ENCODE measurements at regions not wholly inside any gene's neighbourhood (a gene's known extent, or its start where the extent isn't known, plus 50 kb on each side); places are given as distances from the start of the nearest gene placed in this dataset.
"Not testable (repeated sequence)": the region's sequence is repeated elsewhere in the genome, so short reads cannot be mapped to it uniquely, and the experiment has no call there.

DNA sequence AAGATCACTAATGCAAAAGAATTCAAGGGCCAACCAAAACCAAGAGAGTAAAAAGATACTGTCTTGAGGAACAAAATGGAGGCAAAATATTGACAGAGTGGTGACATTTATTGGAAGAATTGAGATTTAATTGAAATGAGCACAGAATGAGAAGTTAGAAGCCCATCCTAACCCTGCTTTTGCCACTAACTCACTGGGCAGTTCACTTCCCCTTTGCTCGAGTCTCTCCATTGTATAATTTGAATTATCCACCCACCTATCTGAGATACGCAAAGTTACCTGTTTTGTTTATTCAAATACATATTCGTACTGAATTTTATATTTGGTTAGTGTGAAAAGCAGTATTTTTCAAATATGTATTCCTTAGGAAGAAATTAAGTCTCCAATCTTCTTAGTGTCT is 204.5 kb upstream of the PRDM1 start:
- DNase-seq (ENCODE audit: low spot score), result no peak

DNA sequence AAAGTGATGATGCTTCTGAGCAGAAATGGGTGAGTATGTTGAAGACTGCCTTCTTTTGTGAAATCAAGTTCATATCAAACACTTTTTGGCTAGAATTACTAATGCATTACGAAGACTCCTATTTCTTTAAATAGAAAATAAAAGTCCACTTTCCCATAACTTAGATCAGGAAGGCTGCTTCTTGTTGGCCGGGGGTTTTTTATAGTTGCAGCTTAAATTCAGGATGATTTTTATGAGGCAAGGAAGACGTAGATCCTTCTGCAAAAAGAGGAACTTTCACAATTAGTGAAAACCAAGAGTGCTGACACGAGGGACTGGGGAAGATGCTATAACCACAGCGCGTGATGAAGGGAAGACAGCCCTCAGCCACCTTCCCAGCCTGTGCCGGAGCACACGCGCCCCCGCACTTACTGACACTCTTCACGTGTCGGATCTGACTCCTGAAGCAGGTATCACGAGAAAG is 206.1 kb upstream of the PRDM1 start:
- DNase-seq (ENCODE audit: low spot score), result no peak

DNA sequence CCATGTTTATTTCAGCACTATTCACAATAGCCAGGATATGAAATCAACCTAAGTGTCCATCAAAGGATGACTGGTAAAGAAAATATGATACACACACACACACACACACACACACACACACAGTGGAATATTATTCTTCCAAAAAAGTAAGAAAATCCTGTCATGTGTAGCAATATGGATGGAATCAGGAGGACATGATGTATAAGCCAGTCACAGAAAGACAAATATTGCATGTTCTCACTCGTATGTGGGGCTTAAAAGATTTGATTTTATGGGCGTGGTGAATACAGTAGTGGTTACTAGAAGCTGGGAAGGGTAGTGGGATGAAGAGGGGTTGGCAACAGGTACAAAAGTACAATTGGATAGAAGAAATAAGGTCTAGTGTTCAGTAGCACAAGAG is 207.0 kb upstream of the PRDM1 start:
- no peak for DNase-seq (ENCODE audit: low spot score)

DNA sequence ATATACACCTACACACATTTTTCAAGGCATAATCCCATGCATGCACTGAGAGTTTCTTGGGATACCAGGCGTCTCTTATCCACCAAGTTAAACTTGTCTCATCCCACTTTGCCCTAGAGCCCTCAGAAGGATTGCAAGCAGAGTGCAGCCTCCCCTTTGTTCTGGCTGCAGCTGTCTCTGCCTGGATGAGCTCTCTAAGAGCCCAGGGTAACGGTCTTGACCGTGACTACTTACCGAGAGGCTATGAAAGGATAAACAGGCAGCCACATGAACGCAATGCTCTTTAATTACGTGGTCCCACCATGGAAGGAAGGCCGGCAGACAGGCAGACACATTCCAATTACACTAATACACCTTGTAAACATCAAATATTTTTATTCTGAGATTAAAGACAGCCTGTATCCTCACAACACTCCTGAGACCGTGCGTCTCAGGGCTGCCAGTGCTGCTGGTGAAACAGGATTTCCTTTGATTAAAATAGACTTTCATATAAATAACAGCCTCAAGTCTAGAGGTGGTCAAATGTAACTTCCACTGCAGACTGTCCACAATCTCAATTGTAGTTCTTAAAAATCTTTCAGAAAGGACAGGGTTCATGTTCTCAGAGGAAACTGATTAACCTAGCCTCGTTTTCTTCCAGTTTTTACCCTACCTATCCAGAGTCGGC is 210.0 kb upstream of the PRDM1 start:
- no peak for DNase-seq (ENCODE audit: low spot score)

DNA sequence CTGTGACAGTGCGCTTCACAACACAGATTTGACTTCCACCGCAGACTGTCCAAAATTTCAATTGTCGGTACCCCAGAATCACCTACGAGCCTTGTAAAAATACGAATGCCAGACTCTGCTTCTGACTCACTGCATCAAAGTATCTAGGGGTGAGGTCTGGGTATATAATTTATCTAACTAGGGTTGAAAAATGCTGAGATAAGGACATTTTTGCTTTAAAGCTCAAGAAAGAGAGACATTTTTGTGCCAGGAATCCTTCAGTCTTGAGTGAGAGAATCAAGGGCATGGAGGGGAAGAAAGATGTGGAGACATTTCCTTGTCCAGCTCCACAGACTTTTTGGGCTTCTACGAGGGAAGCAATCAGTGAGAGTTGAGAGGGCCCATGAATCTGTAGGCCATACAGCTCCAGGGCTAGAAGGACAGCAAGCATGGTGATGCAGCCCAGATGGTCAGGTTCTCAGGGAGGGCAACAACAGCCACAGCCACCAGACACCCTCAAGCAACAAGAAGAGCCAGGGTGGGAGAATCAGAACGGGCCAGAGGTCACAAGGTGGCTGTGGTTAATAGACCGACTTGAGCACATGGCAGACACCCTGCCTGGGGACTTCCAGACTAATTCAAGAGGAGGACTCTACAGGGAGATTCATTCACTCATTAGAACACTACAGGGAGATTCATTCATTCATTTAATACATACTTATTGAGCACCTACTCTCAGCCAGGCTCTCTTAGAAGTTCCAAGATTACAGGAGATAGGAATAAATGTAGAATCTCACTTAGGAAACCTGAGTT is 211.1 kb upstream of the PRDM1 start:
- no peak for DNase-seq (ENCODE audit: low spot score)

DNA sequence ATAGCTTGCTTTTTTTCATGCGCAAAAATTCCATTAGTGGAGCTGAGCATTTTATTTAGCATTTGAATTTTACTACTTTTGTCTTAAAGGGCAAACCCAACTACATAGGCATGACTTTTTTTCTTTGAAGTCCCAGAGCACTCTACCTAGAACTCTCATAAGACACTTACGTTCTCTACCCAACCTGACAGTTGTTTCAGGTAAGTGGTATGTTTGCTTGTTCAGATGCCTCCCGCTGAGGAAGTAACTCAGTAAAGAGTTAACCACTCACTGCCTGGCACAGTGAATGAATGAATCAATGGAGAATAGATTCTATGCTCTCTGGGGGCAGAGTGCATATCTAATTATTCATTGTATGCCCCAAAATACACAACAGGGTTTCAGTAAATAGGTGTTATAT is 212.3 kb upstream of the PRDM1 start:
- no peak for DNase-seq (ENCODE audit: low spot score)

DNA sequence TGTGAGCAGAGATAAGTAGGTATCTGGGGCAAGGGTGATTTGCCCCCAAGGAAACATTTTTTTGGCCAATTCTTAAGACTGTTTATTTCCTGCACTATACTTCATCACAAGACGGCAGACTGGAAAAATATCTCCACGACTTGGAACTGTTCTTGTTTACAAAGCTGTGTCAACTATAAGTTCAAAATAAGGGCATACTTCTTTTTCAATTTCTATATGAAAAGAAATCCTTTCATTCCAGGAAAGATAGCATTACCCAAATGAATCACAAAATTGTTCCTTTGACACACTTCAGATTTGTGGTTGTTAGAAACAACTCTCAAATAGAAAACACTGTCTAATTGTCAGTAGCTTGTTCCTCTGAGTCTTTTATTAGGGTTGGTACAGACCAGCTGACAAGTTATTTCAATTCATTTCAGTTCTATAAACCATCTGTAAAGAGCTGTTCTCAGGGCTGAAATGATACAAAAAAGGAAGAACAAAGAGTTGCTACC is 212.9 kb upstream of the PRDM1 start:
- DNase-seq (ENCODE audit: low spot score), result no peak

DNA sequence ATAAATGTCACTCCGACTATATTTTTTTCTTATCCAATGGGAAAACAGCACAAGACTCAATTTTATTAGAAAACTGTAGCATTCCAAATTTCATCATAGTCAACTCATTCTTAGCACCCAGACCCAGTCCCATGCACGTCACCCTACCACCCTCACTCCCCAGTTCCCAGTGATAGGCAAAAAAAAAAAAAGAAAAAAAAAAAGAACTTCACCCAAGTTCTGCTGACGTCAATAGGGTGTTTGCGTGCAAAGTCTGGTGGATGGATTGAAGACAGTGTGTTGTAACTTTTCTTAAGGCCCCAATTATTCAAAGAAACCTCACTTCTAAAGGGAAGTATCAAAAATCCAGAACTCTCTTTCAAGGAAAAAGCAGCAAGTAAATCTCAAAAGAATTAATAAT is 213.9 kb upstream of the PRDM1 start:
- DNase-seq (ENCODE audit: low spot score), result no peak

DNA sequence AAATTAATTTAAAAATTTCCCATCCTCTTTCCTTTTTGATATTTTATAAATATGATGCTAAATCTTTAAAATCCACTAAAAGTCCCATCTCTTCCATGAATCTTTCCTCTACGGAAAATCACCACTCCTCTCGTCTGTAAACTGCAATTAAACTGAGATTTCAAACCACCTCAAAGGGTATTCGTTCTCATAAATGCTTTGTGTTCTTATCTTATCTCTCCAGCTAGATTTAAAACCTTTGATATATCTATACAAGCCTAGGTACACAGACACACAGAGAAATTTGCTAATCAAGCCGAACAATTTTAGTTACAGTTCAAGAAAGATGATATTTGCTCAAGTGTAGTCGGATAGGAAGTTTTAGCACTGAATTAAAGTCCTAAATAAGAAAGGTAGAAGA is 214.6 kb upstream of the PRDM1 start:
- no peak for DNase-seq (ENCODE audit: low spot score)

DNA sequence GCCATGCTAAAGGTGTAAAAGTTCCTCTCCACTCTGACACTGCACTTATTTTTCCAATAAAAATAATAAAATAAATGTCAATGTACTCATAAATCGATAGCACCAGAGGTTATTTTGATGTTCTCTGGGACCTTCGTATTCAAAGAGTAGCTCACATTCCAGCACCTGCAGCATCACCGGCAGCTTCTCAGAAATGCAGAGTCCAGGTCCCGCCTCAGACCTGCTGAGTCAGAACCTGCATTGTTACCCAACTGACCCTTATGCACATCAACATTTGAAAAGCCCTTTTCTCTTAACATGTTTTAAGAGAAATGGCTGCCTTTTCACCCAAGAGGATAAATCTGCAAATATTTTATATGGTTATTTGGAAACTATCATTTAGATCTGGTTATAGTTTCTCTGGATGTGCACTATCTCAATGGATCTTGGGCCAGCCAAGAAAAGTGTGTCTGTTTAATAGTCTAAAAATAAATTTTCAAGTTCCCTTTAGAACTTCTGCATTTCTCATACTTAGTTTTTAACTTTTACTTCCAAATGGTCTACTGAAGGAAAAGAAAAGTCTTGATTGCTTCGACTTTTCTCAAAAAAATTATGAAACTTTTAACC is 216.2 kb upstream of the PRDM1 start:
- DNase-seq (ENCODE audit: low spot score), result no peak

DNA sequence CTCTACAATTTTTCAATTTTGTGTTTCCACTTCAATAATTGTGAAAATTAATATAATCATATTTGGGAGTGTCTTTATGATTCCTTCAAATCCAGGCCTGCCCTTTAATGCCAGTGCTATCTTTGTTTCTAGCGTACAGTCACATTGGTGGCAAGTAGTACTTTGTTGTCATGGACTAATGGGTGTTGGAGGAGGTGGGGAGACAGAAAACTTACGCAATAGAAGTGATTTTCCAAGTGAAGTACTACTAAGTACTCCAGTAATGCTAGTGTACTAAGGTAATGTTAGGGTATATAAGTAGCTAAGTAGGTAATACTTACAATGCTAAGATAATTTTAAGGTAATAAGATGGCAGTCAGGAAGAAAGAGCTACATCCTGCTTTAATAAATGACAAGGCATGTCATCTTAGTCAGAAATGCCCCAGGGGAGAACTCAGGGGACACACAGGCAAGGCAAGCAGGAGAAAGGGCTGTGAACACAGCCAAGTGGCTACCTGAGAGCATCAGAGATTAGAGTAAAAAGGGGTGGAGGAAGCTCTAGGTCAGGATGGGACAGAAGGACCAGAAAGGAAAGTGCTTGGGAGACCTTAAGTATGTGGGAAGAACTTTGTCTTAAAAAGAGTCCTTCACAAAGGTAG is 217.2 kb upstream of the PRDM1 start:
- DNase-seq (ENCODE audit: low spot score), result no peak

DNA sequence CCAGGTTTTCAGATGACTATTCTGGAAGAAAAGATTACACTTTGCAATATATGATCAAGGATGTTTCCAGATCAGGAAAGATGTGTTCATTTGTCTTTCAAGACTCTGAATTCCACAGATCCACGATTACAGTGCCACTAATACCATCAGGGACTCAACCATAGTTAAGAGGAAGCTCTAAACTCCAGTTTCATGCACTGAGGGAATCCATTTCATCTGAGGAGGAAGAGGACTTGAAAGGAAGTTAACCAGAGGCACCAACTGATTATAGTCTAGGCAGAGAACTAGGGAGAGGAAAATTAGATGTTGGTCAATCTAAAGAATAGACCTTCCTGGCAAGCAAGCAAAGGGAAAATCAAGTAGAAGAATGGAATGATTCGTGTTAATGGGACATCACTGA is 218.3 kb upstream of the PRDM1 start:
- DNase-seq (ENCODE audit: low spot score), result no peak

DNA sequence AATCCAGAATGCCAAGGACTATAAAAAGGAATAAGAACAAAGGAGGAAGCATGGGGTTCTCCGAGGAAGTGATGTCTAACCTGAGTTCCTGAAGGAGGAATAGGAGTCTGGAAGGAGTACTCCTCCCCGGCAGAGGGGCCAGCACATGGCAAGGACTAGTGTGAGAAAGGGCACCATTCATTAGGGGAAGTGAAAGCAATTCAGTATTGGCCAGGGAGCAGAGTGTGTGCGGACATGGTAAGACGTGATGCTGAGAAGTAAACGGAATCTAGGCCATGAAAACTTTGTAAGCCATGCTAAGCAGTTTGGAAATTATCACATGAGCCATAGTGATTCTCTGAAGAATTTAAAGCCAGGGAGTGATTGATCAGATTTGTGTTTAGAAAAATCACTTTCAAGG is 218.9 kb upstream of the PRDM1 start:
- DNase-seq (ENCODE audit: low spot score), result no peak

DNA sequence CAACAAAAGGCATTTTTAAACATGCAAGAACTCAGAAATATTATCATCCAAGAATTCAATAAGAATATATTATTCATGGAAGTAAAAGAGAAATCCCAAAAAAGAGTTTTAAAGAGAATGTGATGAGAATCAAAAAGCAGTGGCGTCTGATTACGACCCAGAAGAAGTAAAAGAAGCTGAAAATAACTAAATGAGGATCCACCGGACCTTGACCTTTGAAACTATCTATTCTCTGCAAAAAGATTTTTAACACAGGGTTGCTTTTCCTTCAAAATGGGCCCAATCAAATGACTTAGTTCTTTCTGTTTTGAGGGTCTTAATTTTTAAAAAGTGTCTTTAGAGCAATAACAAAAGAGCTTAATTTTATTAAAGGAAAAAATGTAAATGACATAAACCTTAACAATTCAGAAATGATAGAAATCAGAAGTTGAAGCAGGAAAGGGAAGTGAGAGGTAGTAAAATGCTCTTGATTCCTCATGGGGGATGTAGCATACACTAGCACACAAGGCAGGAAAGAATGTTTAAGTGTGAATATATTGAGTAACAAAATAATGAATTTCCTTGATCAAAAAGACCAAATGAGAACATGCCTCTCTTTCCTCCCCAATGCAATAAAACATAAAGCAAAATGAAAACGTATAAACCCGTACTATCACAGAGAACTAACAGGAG is 223.1 kb upstream of the PRDM1 start:
- no peak for DNase-seq (ENCODE audit: low spot score)

DNA sequence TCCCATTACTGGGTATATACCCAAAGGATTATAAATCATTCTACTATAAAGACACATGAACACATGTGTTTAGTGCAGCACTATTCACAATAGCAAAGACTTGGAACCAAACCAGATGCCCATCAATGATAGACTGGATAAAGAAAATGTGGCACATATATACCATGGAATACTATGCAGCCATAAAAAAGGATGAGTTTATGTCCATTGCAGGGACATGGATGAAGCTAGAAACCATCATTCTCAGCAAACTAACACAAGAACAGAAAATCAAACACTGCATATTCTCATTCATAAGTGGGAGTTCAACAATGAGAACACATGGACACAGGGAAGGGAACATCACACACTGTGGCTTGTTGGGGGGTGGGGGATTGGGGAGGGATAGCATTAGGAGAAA is 225.2 kb upstream of the PRDM1 start:
- DNase-seq (ENCODE audit: low spot score), result not testable (repeated sequence)

DNA sequence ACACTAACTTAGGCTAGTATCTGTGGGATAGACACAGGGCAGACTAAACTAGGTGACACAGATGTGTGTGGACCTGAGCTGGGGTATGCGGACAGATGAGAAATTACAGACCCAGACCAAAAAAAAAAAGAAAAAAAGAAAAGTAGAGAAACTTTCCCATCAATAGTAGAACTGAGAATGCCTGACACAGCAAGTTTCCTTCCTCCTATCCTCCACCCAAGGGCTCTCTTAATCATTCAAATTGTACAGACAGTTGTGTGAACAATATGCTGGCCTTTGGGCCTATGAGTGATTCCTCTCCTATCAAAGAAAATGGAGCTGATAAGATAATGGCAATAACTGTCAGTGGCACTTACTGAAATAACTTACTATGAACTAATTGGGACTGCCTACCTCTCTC is 226.7 kb upstream of the PRDM1 start:
- no peak for DNase-seq (ENCODE audit: low spot score)

DNA sequence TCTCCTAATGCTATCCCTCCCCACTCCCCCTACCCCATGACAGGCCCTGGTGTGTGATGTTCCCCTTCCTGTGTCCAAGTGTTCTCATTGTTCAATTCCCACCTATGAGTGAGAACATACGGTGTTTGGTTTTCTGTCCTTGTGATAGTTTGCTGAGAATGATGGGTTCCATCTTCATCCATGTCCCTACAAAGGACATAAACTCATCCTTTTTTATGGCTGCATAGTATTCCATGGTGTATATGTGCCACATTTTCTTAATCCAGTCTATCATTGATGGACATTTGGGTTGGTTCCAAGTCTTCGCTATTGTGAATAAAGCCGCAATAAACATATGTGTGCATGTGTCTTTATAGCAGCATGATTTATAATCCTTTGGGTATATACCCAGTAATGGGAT is 227.5 kb upstream of the PRDM1 start:
- not testable (repeated sequence) for DNase-seq (ENCODE audit: low spot score)

DNA sequence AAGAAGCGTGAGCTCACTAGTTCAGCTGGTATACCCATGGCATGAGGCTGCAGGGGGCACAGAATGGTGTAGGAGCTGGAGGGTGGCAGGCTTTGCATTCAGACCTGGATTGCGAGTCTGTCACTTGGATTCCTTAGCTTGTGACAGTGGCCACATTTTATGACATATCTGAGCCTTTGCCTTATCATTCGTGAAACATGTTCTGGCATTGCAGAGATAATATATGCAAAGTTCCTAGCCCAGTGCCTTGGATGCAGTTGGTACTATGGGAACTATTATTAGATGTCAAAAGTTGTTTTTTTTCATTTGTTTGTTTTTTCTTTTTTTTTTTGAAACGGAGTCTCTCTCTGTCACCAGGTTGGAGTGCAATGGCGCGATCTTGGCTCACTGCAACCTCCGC is 230.7 kb upstream of the PRDM1 start:
- no peak for DNase-seq (ENCODE audit: low spot score)

DNA sequence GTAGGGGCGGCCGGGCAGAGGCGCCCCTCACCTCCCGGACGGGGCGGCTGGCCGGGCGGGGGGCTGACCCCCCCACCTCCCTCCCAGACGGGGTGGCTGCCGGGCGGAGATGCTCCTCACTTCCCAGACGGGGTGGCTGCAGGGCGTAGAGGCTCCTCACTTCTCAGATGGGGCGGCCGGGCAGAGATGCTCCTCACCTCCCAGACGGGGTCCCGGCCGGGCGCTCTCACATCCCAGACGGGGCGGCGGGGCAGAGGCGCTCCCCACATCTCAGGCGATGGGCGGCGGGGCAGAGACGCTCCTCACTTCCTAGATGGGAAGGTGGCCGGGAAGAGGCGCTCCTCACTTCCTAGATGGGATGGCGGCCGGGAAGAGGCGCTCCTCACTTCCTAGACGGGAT is 232.2 kb upstream of the PRDM1 start:
- not testable (repeated sequence) for DNase-seq (ENCODE audit: low spot score)

DNA sequence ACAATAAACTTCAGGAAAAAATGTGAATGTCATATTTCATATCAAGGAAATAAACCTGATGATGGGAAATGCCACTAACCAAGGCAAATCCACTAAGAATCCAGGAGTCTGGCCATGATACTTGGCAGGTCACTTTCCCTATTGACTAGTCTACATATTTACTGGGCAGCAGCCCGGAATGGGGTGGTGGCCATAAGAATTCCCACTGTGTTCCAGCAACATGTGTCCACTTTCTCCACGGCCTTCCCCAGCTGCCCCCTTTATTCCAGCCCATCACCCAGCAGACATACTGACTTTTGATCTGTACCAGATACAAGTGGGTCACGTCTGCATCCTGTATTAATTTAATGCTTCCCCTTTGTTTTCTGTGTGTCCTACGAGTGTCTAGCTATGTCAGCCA is 234.5 kb upstream of the PRDM1 start:
- DNase-seq (ENCODE audit: low spot score), result no peak

DNA sequence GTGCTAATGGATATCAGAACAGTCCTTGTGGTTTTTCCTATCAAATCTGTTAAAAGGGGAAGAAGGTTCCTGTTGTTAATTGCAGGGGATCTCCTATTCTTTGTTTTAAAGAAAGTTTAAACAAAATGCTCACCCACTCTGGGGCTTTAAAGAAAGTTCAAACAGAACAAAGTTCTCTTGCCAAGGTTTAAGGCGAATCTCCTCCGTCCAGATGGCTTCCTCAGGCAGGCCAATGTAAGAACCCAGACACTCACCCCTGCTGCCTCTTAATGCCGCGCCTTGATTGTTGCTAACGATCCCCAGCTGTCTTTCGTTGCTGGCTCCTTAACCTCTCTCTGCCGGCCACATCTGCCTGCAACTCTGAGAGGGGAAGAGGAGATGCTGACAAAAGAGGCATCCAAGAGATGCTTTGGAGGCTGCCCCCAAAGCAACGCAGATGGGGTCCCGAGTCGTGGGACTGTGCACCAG is 235.0 kb upstream of the PRDM1 start:
- no peak for DNase-seq (ENCODE audit: low spot score)
